ENCODE measurements at regions not wholly inside any gene's neighbourhood (a gene's known extent, or its start where the extent isn't known, plus 50 kb on each side); places are given as distances from the start of the nearest gene placed in this dataset.

DNA sequence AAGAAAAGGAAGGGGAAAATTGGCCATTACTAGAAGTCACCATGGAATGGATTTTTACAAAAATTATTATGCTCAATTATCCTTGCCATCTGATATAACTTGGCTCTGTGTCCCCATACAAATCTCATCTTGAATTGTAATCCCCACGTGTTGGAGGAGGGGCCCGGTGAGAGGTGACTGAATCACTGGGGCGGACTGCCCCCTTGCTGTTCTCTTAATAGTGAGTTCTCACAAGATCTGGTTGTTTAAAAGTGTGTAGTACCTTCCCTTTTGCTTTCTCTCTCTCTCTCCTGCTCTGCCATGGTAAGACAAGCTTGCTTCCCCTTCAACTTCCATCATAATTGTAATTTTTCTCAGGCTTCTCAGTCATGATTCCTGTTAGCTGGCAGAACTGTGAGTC lies 1023.6 kb downstream of the XPNPEP1 start:
- Histone ChIP-seq H3K9me1 (ENCODE audit: insufficient read depth, low read length) (peaks cover 3% of the 10 kb centered on the region; the same call in 1 of the 2 replicates), H3K18ac (ENCODE audit: low read depth, low read length) (no peak overlapping the region), H2BK120ac (ENCODE audit: low read depth, low read length) (no peak overlapping the region), H3K4me3 (ENCODE audit: insufficient read depth, low read depth, low read length) (no peak overlapping the region), H3K79me1 (ENCODE audit: low read depth in 1 of 2, low read length in 2 of 2) (no peaks in the 10 kb centered on the region), H3K27ac (ENCODE audit: insufficient read depth, low read length) (no peak overlapping the region), H2AFZ (replicated peaks; ENCODE audit: low read length, poor library complexity) (no peak overlapping the region), H3K27me3 (ENCODE audit: control insufficient read depth, insufficient read depth, low read length) (no peaks in the 10 kb centered on the region), H4K20me1 (ENCODE audit: insufficient read depth, low read length) (no peaks in the 10 kb centered on the region), H2BK15ac (ENCODE audit: low read depth, low read length) (no peak overlapping the region), H3K9me3 (ENCODE audit: control insufficient read depth, insufficient read depth, low read length) (no peaks in the 10 kb centered on the region), H3K56ac (ENCODE audit: extremely low read depth, insufficient read depth, low read length) (no peak overlapping the region), H4K5ac (ENCODE audit: low read depth, low read length) (no peak overlapping the region), H2BK20ac (ENCODE audit: low read depth, low read length) (no peak overlapping the region), H3K14ac (replicated peaks; ENCODE audit: low read depth, low read length) (no peak overlapping the region), H3K4me2 (ENCODE audit: low read depth, low read length) (no peak overlapping the region), H3K4ac (ENCODE audit: low read depth, low read length) (no peak overlapping the region), H2AK5ac (ENCODE audit: low read depth, low read length) (no peak overlapping the region), H3K4me1 (ENCODE audit: control insufficient read depth, insufficient read depth, low read length) (no peaks in the 10 kb centered on the region), H2AK9ac (replicated peaks; ENCODE audit: low read depth, low read length, poor library complexity) (no peak overlapping the region), H2BK5ac (ENCODE audit: low read depth, low read length, poor library complexity, severe bottlenecking) (no peak overlapping the region), H4K91ac (ENCODE audit: insufficient read depth, low read depth, low read length) (no peak overlapping the region), H3K36me3 (ENCODE audit: control insufficient read depth, insufficient read depth, low read length) (no peaks in the 10 kb centered on the region), H3K23ac (ENCODE audit: low read depth, low read length) (no peak overlapping the region), H4K8ac (ENCODE audit: low read depth in 2 of 2, low read length in 2 of 2) (no peak overlapping the region), H3K9ac (ENCODE audit: low read depth, low read length) (no peak overlapping the region)
- dilution Hi-C loops (cut with HindIII; ENCODE audit: low sequenced_read_pairs, unreplicated experiment): no loop called here
- no peak for ATAC-seq (ENCODE audit: low read depth)
- no peak for TF ChIP-seq RFX5 (IDR thresholded peaks at IDR 0.05; ENCODE audit: low read depth, low read length)
- TF ChIP-seq, protein P1, sequence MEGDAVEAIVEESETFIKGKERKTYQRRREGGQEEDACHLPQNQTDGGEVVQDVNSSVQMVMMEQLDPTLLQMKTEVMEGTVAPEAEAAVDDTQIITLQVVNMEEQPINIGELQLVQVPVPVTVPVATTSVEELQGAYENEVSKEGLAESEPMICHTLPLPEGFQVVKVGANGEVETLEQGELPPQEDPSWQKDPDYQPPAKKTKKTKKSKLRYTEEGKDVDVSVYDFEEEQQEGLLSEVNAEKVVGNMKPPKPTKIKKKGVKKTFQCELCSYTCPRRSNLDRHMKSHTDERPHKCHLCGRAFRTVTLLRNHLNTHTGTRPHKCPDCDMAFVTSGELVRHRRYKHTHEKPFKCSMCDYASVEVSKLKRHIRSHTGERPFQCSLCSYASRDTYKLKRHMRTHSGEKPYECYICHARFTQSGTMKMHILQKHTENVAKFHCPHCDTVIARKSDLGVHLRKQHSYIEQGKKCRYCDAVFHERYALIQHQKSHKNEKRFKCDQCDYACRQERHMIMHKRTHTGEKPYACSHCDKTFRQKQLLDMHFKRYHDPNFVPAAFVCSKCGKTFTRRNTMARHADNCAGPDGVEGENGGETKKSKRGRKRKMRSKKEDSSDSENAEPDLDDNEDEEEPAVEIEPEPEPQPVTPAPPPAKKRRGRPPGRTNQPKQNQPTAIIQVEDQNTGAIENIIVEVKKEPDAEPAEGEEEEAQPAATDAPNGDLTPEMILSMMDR (conservative IDR thresholded peaks at IDR 0.05; ENCODE audit: low read depth, low read length): no peak
- no peak for TF ChIP-seq SMC3 (IDR thresholded peaks at IDR 0.05; ENCODE audit: low read depth, low read length)
- BruUV-seq (replicated peaks): no TSS peak
- no CpG with 5 or more reads among the region's 3 CpGs for WGBS, 2 experiments (ENCODE audit: extremely low coverage in 2 of 2, insufficient read length in 1 of 2)
- CTCF ChIA-PET: no interaction called here
- in situ Hi-C loops (cut with MboI; ENCODE audit: low sequenced_read_pairs): no loop called here
- DNase-seq: no peak
- intact Hi-C loops (cut with micrococcal nuclease): no loop called here
- POLR2A ChIA-PET (ENCODE audit: unreplicated experiment): no interaction called here

All from IMR-90 (cell line).